Endothelial cell of umbilical vein (primary cell): ENCODE measurements at regions not wholly inside any gene's neighbourhood (a gene's known extent, or its start where the extent isn't known, plus 50 kb on each side); places are given as distances from the start of the nearest gene placed in this dataset.

Source experiments
- BruUV-seq: library from RNA; stranded (reverse); fragments of 400-500 nt; replicated peaks from 2 replicates; lab custom pipeline; 2021; lab: Mats Ljungman, UMichigan
- CTCF ChIA-PET: fragments of 300-600, 350-600 bp; sonication (Branson Sonifier 250); formaldehyde crosslinking; loops from one replicate; lab custom pipeline; 2021; ENCODE audit warnings: antibody characterized with exemption, inconsistent platforms; lab: Charles Lee
- POLR2A ChIA-PET: fragments of 300-600, 350-600 bp; sonication (Branson Sonifier 250); formaldehyde crosslinking; loops from one replicate; lab custom pipeline; 2021; ENCODE audit warnings: antibody characterized with exemption, inconsistent platforms; lab: Charles Lee
- DNase-seq: peaks from one replicate; pipeline ENCODE4 v3.0.0-alpha.2; 2011; ENCODE audit warnings: low read depth, low spot score
- FAIRE-seq: peaks from 2 replicates; lab custom pipeline; 2011; peaks lifted over from hg19 to GRCh38; lab: Jason Lieb, UNC
- H2AFZ ChIP-seq: 2 replicates; pipeline ENCODE4 v1.6.0; 2012; ENCODE audit warnings: low read depth, low read length, control low read depth, inconsistent platforms
- H3K27ac ChIP-seq: 2 replicates; pipeline ENCODE4 v1.5.1; 2011; ENCODE audit warnings: low read depth, mild to moderate bottlenecking, control low read depth, low read length, moderate library complexity; ENCODE audit not compliant: insufficient read depth
- H3K27me3 ChIP-seq, 2 experiments: 2 replicates each; pipeline versions ENCODE4 v1.6.0 to v1.6.1; 2011; ENCODE audit warnings: low read length in 2 of 2, mixed read lengths in 1 of 2; ENCODE audit not compliant: control insufficient read depth in 2 of 2, insufficient read depth in 2 of 2
- H3K36me3 ChIP-seq, 2 experiments: 2 replicates in 1 of 2; 3 replicates in 1 of 2; pipeline ENCODE4 v1.5.1; 2011; ENCODE audit warnings: low read length in 2 of 2, mild to moderate bottlenecking in 1 of 2, moderate library complexity in 1 of 2; ENCODE audit not compliant: control insufficient read depth in 2 of 2, insufficient read depth in 2 of 2; ENCODE audit errors: extremely low read depth in 1 of 2
- H3K4me1 ChIP-seq: 3 replicates; pipeline ENCODE4 v1.5.1; 2011; ENCODE audit warnings: mild to moderate bottlenecking, low read length; ENCODE audit not compliant: control insufficient read depth, insufficient read depth; ENCODE audit errors: extremely low read depth
- H3K4me2 ChIP-seq: 2 replicates; pipeline ENCODE4 v1.6.1; 2011; ENCODE audit warnings: low read length, control low read depth, mixed read lengths; ENCODE audit not compliant: insufficient read depth
- H3K4me3 ChIP-seq, 3 experiments: fragments of 200-600 bp in 1 of 3; sonication (generic), shearing (Covaris generic) in 1 of 3; replicated peaks in 1 of 3; 2 replicates each; pipeline ENCODE4 v1.5.1; 2011 to 2016; ENCODE audit warnings: control low read depth in 3 of 3, low read length in 3 of 3, mild to moderate bottlenecking in 2 of 3, inconsistent platforms in 1 of 3, low read depth in 1 of 3, moderate library complexity in 1 of 3; ENCODE audit not compliant: insufficient read depth in 1 of 3
- H3K79me2 ChIP-seq: 2 replicates; pipeline ENCODE4 v1.6.0; 2012; ENCODE audit warnings: low read length, inconsistent platforms; ENCODE audit not compliant: control insufficient read depth, insufficient read depth
- H3K9ac ChIP-seq: replicated peaks from 2 replicates; pipeline ENCODE3; 2011; ENCODE audit warnings: low read length, control low read depth; ENCODE audit not compliant: insufficient read depth; ENCODE audit errors: extremely low read depth
- H3K9me1 ChIP-seq: replicated peaks from 3 replicates; pipeline ENCODE4 v1.6.0; 2011; ENCODE audit warnings: mild to moderate bottlenecking, low read length; ENCODE audit not compliant: control insufficient read depth, insufficient read depth; ENCODE audit errors: extremely low read depth
- H3K9me3 ChIP-seq: replicated peaks from 2 replicates; pipeline ENCODE4 v1.5.1; 2012; ENCODE audit warnings: low read length, inconsistent platforms; ENCODE audit not compliant: control insufficient read depth, insufficient read depth
- H4K20me1 ChIP-seq: replicated peaks from 2 replicates; pipeline ENCODE3; 2011; ENCODE audit warnings: mild to moderate bottlenecking, low read length; ENCODE audit not compliant: control insufficient read depth, insufficient read depth; ENCODE audit errors: extremely low read depth
- CTCF ChIP-seq, 2 donors: IDR thresholded peaks; 1 replicate in 1 of 2; 2 replicates in 1 of 2; pipeline ENCODE4 v1.5.1; 2011; ENCODE audit warnings: low read length in 2 of 2, mild to moderate bottlenecking in 2 of 2, moderate library complexity in 2 of 2, control low read depth in 1 of 2, inconsistent platforms in 1 of 2, low read depth in 1 of 2; ENCODE audit not compliant: insufficient read depth in 1 of 2; ENCODE audit errors: extremely low read depth in 1 of 2
- EZH2 ChIP-seq: IDR thresholded peaks from 2 replicates; pipeline ENCODE4 v1.6.1; 2012; ENCODE audit warnings: borderline replicate concordance, low read depth, mild to moderate bottlenecking, moderate library complexity, low read length, inconsistent platforms; ENCODE audit not compliant: severe bottlenecking
- FOS ChIP-seq: IDR thresholded peaks from 2 replicates; pipeline ENCODE4 v1.6.1; 2011; ENCODE audit warnings: mild to moderate bottlenecking, low read length, moderate library complexity, borderline replicate concordance; ENCODE audit not compliant: insufficient read depth
- GATA2 ChIP-seq: IDR thresholded peaks from 2 replicates; pipeline ENCODE4 v1.7.0; 2011; ENCODE audit warnings: low read depth, mild to moderate bottlenecking, moderate library complexity, mixed read lengths, low read length; ENCODE audit not compliant: insufficient read length, insufficient read depth
- JUN ChIP-seq: IDR thresholded peaks from 2 replicates; pipeline ENCODE4 v1.6.1; 2011; ENCODE audit warnings: borderline replicate concordance, low read depth; ENCODE audit not compliant: insufficient read length, insufficient read depth
- MAX ChIP-seq: IDR thresholded peaks from 2 replicates; pipeline ENCODE4 v1.6.1; 2011; ENCODE audit not compliant: insufficient read depth, insufficient read length
- MYC ChIP-seq: IDR thresholded peaks from one replicate; pipeline ENCODE4 v1.6.1; 2011; ENCODE audit warnings: mild to moderate bottlenecking, low read depth, low read length
- POLR2A ChIP-seq: IDR thresholded peaks from 2 replicates; pipeline ENCODE4 v1.6.1; 2012; ENCODE audit warnings: low read depth, mild to moderate bottlenecking, control low read depth, low read length
- POLR2AphosphoS5 ChIP-seq: IDR thresholded peaks from 2 replicates; pipeline ENCODE4 v1.6.1; 2012; ENCODE audit warnings: low read depth, mild to moderate bottlenecking, control low read depth, low read length, moderate library complexity; ENCODE audit not compliant: insufficient read depth
- dilution Hi-C: fragments of 300-500 bp; cut with MboI; formaldehyde crosslinking; loops from one replicate; pipeline ENCODE4 v1.15.0; 2019; ENCODE audit warnings: low sequenced_read_pairs; ENCODE audit not compliant: extremely low pct_ligation_motif_present
- intact Hi-C: fragments of 100-400 bp; cut with micrococcal nuclease; formaldehyde crosslinking; loops from one replicate; pipeline ENCODE4 v1.10.0; 2022

GRCh38 chr10:69745698-69746097 lies 56.0 kb upstream of the COL13A1 start:
- no peak for DNase-seq
- no peak for FAIRE-seq

More at GRCh38 chr10:69745698-69746097, 56.0 kb upstream of the COL13A1 start:
- Histone ChIP-seq H3K4me3 (no peak overlapping the region), H3K9ac (no peak overlapping the region), H2AFZ (no peak overlapping the region), H4K20me1 (no peaks in the 10 kb centered on the region), H3K27ac (no peak overlapping the region), H3K9me3 (no peaks in the 10 kb centered on the region), H3K27me3 (peaks cover 14 to 17% of the 10 kb centered on the region in 2 experiments), H3K4me2 (no peak overlapping the region), H3K36me3 (no peaks in the 10 kb centered on the region), H3K9me1 (no peaks in the 10 kb centered on the region), H3K4me1 (no peaks in the 10 kb centered on the region), H3K79me2 (no peaks in the 10 kb centered on the region)
- dilution Hi-C loops (no loop called here), intact Hi-C loops (no loop called here)
- TF ChIP-seq JUN (no peak), MYC (no peak), CTCF (IDR thresholded peaks at IDR 0.05; ENCODE audit: extremely low read depth in 1 of 2, insufficient read depth in 1 of 2, low read depth in 1 of 2, low read length in 2 of 2) (no peak), GATA2 (no peak), FOS (no peak), MAX (no peak), POLR2AphosphoS5 (no peak), POLR2A (no peak), EZH2 (no peak)
- BruUV-seq, result no TSS peak
- ChIA-PET POLR2A (no interaction called here), CTCF (no interaction called here)
